CD14-positive monocyte (primary cell): ENCODE measurements at regions not wholly inside any gene's neighbourhood (a gene's known extent, or its start where the extent isn't known, plus 50 kb on each side); places are given as distances from the start of the nearest gene placed in this dataset.

Experiments used
- DNase-seq, 3 donors: peaks; one replicate each; pipeline ENCODE4 v3.0.0-alpha.2; 2011 to 2022
- H2AFZ ChIP-seq: 2 replicates; pipeline ENCODE4 v1.6.0; 2012; ENCODE audit warnings: mild to moderate bottlenecking, low read depth, low read length, inconsistent platforms; ENCODE audit not compliant: insufficient read depth, poor library complexity, severe bottlenecking
- H3K27ac ChIP-seq, 2 donors: 1 replicate in 1 of 2; 2 replicates in 1 of 2; pipeline ENCODE4 v1.5.1; 2012 to 2013; ENCODE audit warnings: low read length in 2 of 2, control low read depth in 1 of 2, inconsistent platforms in 1 of 2, low read depth in 1 of 2, mild to moderate bottlenecking in 1 of 2
- H3K27me3 ChIP-seq, 2 donors: one replicate each; pipeline versions ENCODE4 v1.6.0 to v1.6.1; 2011 to 2013; ENCODE audit warnings: low read length in 2 of 2; ENCODE audit not compliant: control insufficient read depth in 2 of 2, insufficient read depth in 2 of 2
- H3K36me3 ChIP-seq, 2 donors: replicated peaks in 1 of 2; 1 replicate in 1 of 2; 2 replicates in 1 of 2; pipeline versions ENCODE4 v1.5.1 to v1.6.1; 2012 to 2013; ENCODE audit warnings: low read length in 2 of 2, control low read depth in 1 of 2, inconsistent platforms in 1 of 2, mild to moderate bottlenecking in 1 of 2; ENCODE audit not compliant: insufficient read depth in 2 of 2, control insufficient read depth in 1 of 2
- H3K4me1 ChIP-seq, 2 donors: 1 replicate in 1 of 2; 2 replicates in 1 of 2; pipeline versions ENCODE4 v1.5.1 to v1.6.1; 2012 to 2013; ENCODE audit warnings: low read length in 2 of 2, control low read depth in 1 of 2, inconsistent platforms in 1 of 2, mild to moderate bottlenecking in 1 of 2, moderate library complexity in 1 of 2; ENCODE audit not compliant: insufficient read depth in 2 of 2, control insufficient read depth in 1 of 2
- H3K4me2 ChIP-seq: replicated peaks from 2 replicates; pipeline ENCODE3; 2012; ENCODE audit warnings: low read length, moderate library complexity, mild to moderate bottlenecking; ENCODE audit not compliant: poor library complexity, severe bottlenecking; ENCODE audit errors: extremely low read depth
- H3K4me3 ChIP-seq, 3 experiments: fragments of 200-600 bp in 1 of 3; sonication (generic) in 1 of 3; replicated peaks in 1 of 3; 1 replicate in 2 of 3; 2 replicates in 1 of 3; pipeline ENCODE4 v1.5.1; 2011 to 2013; ENCODE audit warnings: low read length in 3 of 3, mild to moderate bottlenecking in 3 of 3, control low read depth in 2 of 3, low read depth in 2 of 3, inconsistent platforms in 1 of 3, moderate library complexity in 1 of 3
- H3K79me2 ChIP-seq: 2 replicates; pipeline ENCODE4 v1.6.0; 2012; ENCODE audit warnings: mild to moderate bottlenecking, control low read depth, inconsistent platforms, low read length, moderate library complexity; ENCODE audit not compliant: insufficient read depth
- H3K9ac ChIP-seq: 2 replicates; pipeline ENCODE4 v1.6.0; 2017; ENCODE audit warnings: low read length, mild to moderate bottlenecking; ENCODE audit not compliant: insufficient read depth, poor library complexity, severe bottlenecking
- H3K9me3 ChIP-seq, 2 donors: replicated peaks in 1 of 2; 1 replicate in 1 of 2; 2 replicates in 1 of 2; pipeline versions ENCODE4 v1.5.1 to v1.6.1; 2012 to 2013; ENCODE audit warnings: low read length in 2 of 2, control low read depth in 1 of 2; ENCODE audit not compliant: control insufficient read depth in 1 of 2, insufficient read depth in 1 of 2
- H4K20me1 ChIP-seq: 2 replicates; pipeline ENCODE4 v1.6.0; 2012; ENCODE audit warnings: mild to moderate bottlenecking, low read length, control low read depth, moderate library complexity; ENCODE audit not compliant: insufficient read depth
- H3K27ac Mint-ChIP-seq, 7 donors: one replicate each; pipeline ENCODE4 v1.8.0; 2020; ENCODE audit warnings: mild to moderate bottlenecking in 7 of 7, mixed read lengths in 7 of 7, moderate library complexity in 6 of 7, inconsistent platforms in 2 of 7
- H3K27me3 Mint-ChIP-seq, 3 donors: one replicate each; pipeline ENCODE4 v1.8.0; 2021 to 2022; ENCODE audit warnings: low read depth in 3 of 3, mild to moderate bottlenecking in 3 of 3, mixed read lengths in 3 of 3, moderate library complexity in 3 of 3, inconsistent platforms in 1 of 3
- H3K36me3 Mint-ChIP-seq, 2 donors: one replicate each; pipeline ENCODE4 v1.8.0; 2020; ENCODE audit warnings: mixed read lengths in 2 of 2, inconsistent platforms in 1 of 2, mild to moderate bottlenecking in 1 of 2
- H3K4me1 Mint-ChIP-seq: one replicate; pipeline ENCODE4 v1.8.0; 2020; ENCODE audit warnings: mild to moderate bottlenecking, mixed read lengths
- H3K4me3 Mint-ChIP-seq, 2 donors: one replicate each; pipeline ENCODE4 v1.8.0; 2020; ENCODE audit warnings: mild to moderate bottlenecking in 2 of 2, mixed read lengths in 2 of 2, moderate library complexity in 1 of 2
- H3K9me3 Mint-ChIP-seq, 7 donors: one replicate each; pipeline ENCODE4 v1.8.0; 2020 to 2022; ENCODE audit warnings: mixed read lengths in 7 of 7, mild to moderate bottlenecking in 6 of 7, moderate library complexity in 6 of 7, inconsistent platforms in 2 of 7
- CTCF ChIP-seq: fragments of 200-600 bp; IDR thresholded peaks from one replicate; pipeline ENCODE4 v1.8.0; 2022; ENCODE audit warnings: antibody characterized with exemption, mild to moderate bottlenecking
- WGBS: methylation state at CpG from one replicate; pipeline ENCODE4 v1.1.5; 2013; ENCODE audit warnings: missing lambda C conversion rate; ENCODE audit not compliant: insufficient coverage; 5-methylcytosine and 5-hydroxymethylcytosine counted together
- intact Hi-C, 2 donors: fragments of 100-400 bp; cut with micrococcal nuclease; formaldehyde crosslinking; loops; one replicate each; pipeline versions ENCODE4 v1.15.0 to v1.15.1; 2023

- no peak overlapping the region for H3K4me2 ChIP-seq
- H3K4me3 ChIP-seq: no peak overlapping the region
- Mint-ChIP-seq H3K36me3 (no peaks in the 10 kb centered on the region), H3K4me3 (peak overlapping the region in 1 of 2 donors; percentile 47), H3K9me3 (peaks cover 0 to 1% (median 0%) of the 10 kb centered on the region in 7 donors), H3K27me3 (peaks cover 7 to 31% (median 25%) of the 10 kb centered on the region in 3 donors), H3K27ac (peak overlapping the region in 1 of 7 donors; percentile 36), H3K4me1 (peaks cover 3% of the 10 kb centered on the region)
- DNase-seq: no peak
- no peak overlapping the region for H3K9ac ChIP-seq
- H3K79me2 ChIP-seq: no peaks in the 10 kb centered on the region
- TF ChIP-seq CTCF: no peak
- H3K4me1 ChIP-seq: no peaks in the 10 kb centered on the region
- H3K9me3 ChIP-seq: no peaks in the 10 kb centered on the region
- H3K27me3 ChIP-seq: peaks cover 19 to 34% of the 10 kb centered on the region in 2 donors
- H3K27ac ChIP-seq: no peak overlapping the region
- intact Hi-C loops: no loop called here
- WGBS: 88% methylated on average over 2 of the region's 3 CpGs
- no peaks in the 10 kb centered on the region for H3K36me3 ChIP-seq
- H2AFZ ChIP-seq: no peak overlapping the region
- no peaks in the 10 kb centered on the region for H4K20me1 ChIP-seq
These were observed 80.0 kb upstream of the CCDC190 start for GRCh38 chr1:162941024-162941423.

GRCh38 chr1:162939035-162939434 is 78.1 kb upstream of the CCDC190 start:
- Mint-ChIP-seq H3K4me1 (peaks cover 3% of the 10 kb centered on the region), H3K27ac (no peak overlapping the region), H3K27me3 (peaks cover 12 to 36% (median 32%) of the 10 kb centered on the region in 3 donors), H3K36me3 (no peaks in the 10 kb centered on the region), H3K4me3 (no peak overlapping the region), H3K9me3 (peaks cover 0 to 1% (median 0%) of the 10 kb centered on the region in 7 donors)
- Histone ChIP-seq H3K4me2 (no peak overlapping the region), H4K20me1 (no peaks in the 10 kb centered on the region), H3K4me3 (no peak overlapping the region), H3K9ac (no peak overlapping the region), H3K4me1 (no peaks in the 10 kb centered on the region), H3K27ac (no peak overlapping the region), H2AFZ (no peak overlapping the region), H3K36me3 (no peaks in the 10 kb centered on the region), H3K9me3 (no peaks in the 10 kb centered on the region), H3K27me3 (peaks cover 21 to 35% of the 10 kb centered on the region in 2 donors), H3K79me2 (no peaks in the 10 kb centered on the region)
- intact Hi-C loops: no loop called here
- 67% methylated on average over 1 of the region's 5 CpGs for WGBS
- DNase-seq: no peak
- TF ChIP-seq CTCF: no peak
